Activated CD4-positive, CD25-positive, alpha-beta regulatory T cell treated with anti-CD3 and anti-CD28 coated beads, Interleukin-2, amount 50 U/mL, for 24 hours (primary cell): ENCODE measurements at regions not wholly inside any gene's neighbourhood (a gene's known extent, or its start where the extent isn't known, plus 50 kb on each side); places are given as distances from the start of the nearest gene placed in this dataset.
"Not testable (repeated sequence)": the region's sequence is repeated elsewhere in the genome, so short reads cannot be mapped to it uniquely, and the experiment has no call there.

Experiments used
- ATAC-seq, 2 donors: fragments of 150-1000 bp; cut with Tn5 transposase; one replicate each; pipeline ENCODE4 v1.10.0; 2021; ENCODE audit warnings: mild to moderate bottlenecking in 1 of 2, moderate library complexity in 1 of 2

DNA sequence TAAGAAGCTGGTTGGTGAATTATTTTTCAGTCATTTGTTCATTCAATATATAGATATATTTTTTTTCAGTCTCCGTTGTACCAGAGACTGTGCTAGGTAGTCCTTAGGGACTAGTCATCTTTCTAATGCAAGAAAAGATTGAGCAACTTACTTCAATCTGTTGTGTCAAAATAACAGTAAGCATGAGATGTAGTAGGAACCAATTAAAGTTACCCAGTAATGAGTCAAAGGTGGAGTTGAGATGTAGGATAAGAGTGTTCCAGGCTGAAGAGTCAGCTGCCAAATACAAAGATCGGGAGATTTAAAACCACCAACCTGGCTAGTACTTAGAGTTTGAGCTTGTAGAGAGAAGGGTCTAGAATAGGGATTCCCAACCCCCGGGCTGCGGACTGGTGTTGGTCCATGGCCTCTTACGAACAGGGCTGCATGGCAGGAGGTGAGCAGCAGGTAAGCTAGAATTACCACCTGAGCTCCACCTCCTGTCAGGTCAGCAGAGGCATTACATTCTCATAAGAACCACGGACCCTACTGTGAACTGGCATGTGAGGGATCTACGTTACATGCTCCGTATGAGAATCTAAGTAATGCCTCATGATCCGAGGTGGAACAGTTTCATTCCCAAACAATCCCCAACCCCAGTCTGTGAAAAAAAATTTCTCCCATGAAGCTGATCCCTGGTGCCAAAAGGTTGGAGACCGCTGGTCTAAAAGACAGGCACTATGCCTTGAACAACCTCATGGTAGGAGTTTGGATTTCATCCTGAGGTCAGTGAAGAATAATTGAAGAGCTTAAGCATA, 1241.5 kb upstream of the WWC1 start:
- no peak for ATAC-seq

DNA sequence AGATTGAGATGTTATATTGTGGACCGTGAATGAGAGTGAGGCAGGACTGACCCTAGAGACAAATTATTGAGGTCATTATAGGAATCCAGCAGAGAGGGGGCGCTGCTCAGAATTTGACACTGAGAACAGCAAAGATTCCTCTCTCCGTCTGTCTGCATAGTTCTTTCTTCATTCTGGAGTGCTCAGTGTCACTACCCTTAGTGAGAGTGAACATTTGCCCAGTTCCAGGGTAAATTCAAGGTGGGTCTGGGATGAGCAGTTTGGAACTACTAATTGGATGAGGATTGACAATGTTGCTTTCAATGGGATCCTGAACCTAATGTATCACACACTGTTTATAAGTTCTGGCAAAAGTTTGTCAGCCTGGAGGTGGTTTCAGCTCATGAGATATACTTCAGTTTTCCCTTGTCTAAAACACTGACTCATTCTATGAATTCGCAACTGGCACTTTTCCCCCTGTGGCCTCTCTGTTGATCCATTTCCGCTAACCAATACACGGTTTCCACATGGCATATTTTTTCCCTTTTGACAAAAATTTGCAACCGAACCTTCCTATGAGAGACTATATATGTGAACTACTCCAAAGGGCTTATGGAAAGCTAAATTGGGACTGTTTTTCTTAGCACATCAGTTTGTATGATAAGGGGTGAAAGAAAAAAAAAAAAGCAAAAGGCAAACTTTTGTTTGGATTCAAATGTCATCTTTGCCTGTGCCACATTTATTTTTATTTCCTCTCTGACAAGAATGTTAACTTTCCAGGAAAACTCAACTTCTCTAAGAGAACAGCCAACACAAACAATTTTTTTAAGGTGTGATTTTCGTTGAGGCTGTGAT, 1240.7 kb upstream of the WWC1 start:
- ATAC-seq, result no peak

DNA sequence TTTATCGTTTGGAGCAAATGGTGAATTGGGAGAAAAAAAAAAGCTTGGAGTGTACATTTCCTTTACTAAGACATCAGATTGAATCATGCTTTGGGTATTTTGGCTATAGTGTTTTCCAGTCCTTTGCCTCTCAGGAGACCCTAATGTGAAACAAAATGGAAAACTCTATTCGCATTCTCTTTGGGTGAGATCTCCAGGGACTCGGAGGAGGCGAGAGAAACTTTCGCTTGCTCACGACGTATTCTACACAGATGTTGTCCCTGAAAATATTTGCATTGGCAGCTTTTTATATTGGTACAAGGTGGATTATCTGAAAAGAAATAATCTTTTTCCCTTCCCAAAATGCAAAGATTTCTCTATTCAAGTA, 1240.1 kb upstream of the WWC1 start:
- no peak for ATAC-seq

DNA sequence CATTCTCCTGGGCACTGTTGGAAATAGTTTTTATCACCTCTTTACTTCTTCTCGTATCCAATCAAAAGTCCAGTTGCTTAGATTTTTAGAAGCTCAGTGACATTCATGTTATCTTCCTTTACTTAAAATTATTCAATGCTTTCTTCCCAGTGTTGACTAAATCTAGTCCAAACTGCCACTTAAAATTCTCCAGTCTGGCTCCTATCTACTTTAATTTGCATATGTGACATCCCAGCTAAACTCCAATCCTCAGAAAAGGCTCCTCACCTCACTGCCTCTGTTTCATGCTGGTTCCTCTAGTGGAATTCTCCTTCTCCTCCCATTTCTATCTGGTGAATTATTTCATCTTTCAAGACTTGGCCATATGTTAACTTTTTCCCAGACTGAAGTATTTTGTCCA, 1238.7 kb upstream of the WWC1 start:
- ATAC-seq, result no peak

DNA sequence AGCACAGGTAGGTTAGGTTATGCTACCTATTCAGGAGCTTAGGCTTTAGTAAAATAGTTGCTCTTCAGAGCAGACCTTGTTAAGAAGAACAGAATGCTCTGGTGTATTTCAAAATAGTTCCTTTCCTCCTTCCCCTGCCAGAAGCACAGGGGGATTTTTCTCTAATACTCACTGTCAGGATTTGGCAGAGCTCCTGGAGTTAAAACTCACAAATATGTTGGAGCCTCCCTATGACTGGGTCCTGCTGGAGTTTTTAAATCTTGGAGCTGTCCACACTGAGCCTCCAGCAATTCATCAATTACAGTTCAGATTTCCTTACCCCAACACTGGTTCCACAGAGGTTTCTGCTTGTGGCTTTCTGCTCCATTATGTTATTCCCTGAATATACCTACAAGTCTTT, 1233.8 kb upstream of the WWC1 start:
- ATAC-seq, result no peak

DNA sequence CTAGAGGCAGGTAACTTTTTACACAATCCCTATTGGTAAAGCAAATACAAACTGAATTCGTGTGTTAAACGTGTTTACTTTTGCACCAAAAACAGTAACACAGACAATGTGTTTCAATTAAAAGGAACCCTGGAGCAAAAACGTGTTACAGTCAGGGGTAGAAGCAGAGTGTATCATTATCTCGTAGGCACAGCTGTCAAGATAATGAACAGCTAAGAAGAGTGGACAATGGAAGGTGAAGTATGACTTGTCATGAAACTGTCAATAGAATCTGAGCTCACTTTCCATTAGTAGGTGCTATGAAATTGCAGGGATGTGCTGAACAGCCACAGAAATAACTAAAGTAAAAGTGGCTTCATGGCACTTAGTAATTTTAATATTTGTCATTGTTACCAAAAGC, 1229.8 kb upstream of the WWC1 start:
- no peak for ATAC-seq

DNA sequence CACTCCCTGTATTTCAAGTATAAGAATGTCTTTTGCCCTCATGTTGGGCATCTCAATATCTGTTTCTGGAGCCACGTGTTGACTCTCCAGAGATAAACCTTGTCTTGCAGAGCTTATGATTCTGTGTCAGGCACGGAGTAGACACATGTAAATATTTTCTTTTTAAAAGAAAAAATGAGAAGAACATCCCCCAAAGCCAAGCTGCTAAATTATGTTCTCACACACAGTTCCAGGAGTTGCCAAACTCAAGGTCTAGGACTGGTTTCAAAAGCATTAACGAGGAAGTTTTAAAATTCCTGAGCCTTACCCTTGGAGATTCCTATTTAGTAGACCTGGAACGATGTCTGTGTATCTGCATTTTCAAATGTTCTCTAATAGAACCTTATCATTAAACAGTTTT, 1228.3 kb upstream of the WWC1 start:
- ATAC-seq, result no peak

DNA sequence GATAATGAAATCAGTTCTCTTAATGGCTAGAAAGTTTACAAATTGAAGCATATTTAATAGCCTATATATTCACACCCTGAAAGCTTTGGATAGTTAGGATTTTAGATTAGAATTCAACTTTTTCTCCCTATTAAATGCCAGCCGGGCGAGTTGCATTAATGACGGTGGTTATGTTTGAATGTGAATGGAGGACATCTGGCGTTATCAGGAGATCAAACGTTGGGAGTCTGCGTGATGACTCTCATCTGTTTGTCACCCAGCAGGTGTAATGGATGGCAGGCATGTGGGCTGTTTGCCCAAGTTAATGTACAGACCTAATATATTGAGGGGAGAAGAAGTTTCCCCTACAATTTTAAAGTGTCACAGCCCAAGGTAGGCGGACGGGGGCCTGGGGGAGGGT, 1227.7 kb upstream of the WWC1 start:
- no peak for ATAC-seq

DNA sequence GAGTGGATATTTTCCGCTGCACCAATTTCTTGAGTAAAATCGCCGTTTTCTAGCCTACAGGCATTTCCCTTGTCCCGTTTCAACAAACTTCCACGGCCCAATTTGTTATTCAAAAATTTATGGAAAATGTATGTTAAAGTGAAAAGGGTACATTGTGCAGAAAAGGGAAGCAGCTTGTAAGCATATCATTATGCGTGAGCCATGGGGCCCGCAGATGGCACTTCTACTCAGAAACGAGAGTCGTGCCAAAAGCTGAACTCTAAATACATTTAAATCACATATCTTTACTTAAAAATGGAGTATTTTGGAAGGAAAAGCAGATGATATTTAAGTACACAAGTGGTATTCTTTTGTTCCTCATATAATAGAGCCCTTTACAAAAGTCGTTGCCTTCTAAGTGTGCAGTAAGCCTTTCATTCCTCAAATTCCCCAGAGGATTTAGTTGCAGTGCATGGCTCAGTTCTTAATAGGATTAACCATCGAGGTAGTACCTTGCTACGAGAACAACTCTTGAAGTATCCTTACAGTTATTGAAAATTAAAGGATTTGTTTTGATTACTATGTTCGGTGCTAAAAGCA, 1227.2 kb upstream of the WWC1 start:
- ATAC-seq, result no peak

DNA sequence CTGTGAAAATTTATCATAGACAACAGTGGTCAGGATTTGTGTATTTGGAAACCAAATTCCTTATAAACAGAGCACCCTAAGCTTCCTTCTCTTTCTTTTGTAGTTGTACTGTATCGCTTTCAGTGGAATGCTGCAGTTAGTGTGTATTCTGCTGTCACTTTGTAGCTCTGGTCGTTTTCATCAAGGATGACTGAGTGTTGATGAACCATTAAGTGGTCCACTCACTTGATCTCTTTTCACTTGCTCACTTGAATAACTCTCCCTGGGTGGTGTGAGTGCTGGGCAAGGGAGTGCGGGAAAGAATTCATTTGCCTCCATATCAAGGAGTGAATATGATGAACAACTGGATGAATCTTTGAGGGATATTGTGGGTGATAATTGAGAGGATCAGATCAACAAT, 1225.7 kb upstream of the WWC1 start:
- no peak for ATAC-seq

DNA sequence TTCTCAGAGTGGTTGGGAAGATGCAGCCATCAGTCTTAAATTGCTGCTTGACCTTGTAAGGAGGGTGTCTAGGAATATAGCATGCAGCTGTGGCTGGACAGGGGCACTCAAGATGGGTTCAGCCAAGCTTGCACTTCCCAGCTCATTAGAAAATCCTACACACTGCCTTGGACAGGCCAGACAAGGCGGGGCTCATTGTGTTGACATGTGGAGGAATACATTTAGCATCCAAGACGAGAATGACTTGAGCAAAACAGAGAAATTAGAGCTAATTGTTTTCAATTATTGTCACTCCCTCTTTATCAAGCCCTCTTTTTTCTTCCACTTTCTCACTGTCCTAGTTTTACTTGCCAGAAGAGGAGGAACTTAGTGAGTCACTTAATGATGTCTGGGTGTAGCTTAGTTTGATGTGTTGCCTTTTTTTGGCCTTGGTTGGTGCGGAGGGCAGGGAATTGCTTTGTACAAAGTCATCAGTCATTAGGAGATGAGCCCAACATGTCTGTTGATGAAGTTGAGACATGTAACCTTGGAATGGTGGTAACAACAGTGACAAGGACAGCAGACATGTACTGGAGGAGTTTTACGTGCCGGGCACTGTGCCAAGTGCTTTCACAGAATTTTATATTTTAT, 1219.3 kb upstream of the WWC1 start:
- ATAC-seq, result no peak

DNA sequence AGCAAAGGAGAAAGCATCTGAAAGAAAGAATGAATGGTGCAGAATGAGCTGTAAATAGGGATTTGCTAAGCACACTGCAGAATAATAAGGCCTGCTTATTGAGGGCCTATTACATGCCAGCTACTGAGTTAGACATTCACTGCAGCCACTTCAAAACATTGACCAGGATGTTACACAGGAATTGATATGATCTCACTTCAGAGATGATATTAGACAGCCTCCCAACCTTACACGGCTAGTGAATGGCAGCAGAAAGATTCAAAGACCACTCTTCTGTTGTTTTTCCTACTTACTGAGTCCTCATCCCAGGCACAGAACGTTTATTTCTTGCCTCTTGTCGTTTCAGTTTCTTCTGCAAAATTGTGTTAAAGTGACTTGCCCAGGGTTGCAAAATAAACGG, 1209.9 kb upstream of the WWC1 start:
- no peak for ATAC-seq

DNA sequence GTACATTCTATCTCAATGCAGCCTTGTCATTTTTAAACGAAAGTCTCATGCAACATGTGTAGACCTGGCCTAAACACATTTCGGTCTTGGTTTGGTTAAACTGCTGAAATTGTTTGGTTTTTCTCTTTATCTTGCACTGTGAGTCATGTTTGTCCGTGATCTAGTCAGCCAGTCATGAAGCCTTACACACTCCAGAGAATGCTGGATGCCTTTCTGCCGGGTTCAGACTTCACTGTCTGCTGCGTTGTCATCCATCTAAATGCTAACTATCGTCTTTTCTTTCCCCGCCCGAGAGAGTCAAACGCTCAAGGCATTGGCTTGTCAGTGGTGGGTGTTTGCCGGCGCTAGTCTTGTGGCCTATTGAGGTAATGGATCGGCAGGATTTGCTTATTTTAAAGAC, 1194.6 kb upstream of the WWC1 start:
- ATAC-seq, result no peak

DNA sequence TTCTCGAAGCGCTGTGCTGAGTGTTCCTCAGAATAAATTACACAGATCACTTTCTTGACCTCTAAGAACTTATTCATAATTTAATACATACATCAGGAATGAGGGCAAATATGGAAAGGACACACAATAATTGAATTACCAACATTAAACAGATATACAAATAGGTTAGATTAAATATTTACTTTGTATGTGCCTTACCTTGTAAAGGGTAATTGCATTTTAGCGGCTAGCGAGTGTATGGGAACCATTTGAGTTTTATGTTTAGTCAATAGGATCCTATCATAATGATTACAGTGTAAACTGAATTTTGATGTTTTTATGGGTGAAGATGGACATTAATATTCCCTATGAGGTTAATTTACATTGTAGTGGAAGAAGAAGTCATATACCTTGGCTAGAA, 1187.1 kb upstream of the WWC1 start:
- no peak for ATAC-seq

DNA sequence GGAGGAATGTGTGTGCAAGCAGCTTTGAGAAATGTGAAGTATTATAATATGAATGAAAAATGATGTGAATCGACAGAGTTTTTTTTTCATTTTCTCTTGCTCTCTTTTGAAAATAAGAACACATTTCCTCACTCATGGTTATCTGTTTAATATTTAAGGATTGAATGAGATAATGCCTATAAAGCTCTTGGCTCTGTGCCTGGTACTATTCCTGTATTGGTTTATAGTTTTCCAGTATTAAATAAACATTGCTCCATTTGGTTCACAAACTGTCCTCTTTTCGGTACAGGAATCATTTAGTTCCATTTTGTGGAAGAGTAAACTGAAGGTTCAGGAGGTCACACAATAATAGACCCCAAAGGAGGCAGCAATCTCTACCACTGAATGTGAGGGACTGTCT, 1185.5 kb upstream of the WWC1 start:
- no peak for ATAC-seq

DNA sequence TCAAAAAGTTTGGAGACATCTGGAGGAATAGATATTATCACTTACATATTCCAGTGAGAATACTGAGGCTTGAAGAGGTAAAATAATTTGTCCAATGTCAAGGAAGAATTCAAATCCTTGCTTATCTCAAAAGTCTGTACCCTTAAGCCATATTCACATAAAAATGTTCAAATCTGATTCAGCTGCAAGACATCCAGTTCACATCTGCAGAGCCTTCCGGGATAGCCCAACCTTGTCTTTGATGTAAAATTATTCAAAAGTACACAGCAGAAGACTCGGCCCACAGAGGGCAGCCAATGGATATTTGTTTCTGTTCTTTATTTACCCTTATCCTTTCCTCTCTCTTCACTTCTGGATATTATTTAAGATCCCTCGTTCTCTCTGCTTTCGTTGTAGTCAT, 1183.8 kb upstream of the WWC1 start:
- no peak for ATAC-seq

DNA sequence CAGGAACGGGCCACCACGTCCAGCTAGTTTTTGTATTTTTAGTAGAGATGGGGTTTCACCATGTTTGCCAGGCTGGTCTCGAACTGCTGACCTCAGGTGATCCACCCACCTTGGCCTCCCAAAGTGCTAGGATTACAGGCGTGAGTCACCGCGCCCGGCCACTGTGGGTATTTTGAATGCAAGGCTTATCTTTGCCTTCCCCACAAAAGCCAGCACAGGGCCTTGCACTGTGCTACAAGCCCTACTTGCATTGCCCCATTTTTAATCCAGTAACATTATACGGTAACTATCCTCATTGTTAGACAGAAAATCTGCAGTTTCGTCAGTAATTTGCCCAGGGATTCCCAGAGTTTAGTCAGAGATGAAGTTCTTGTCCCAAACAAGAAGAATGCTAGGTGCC, 1183.2 kb upstream of the WWC1 start:
- ATAC-seq, result not testable (repeated sequence)

DNA sequence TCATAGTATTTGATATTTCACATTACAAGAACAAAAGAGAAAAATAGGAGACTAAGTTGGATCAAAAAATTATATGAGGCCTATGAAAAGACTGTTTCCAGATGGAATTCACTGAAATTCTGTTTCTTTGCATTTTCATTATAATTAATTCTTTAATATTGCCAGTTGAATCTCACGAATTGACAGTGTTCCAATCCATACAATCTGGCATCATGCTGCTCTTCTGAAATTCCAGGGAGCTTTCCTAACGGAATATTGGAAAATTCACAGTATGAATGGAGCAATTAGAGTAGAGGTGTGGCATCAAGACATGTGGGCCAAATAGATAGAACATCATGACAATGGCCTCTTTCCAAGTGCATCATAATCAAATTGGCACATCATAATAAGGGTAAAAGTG, 1178.9 kb upstream of the WWC1 start:
- ATAC-seq, result no peak

DNA sequence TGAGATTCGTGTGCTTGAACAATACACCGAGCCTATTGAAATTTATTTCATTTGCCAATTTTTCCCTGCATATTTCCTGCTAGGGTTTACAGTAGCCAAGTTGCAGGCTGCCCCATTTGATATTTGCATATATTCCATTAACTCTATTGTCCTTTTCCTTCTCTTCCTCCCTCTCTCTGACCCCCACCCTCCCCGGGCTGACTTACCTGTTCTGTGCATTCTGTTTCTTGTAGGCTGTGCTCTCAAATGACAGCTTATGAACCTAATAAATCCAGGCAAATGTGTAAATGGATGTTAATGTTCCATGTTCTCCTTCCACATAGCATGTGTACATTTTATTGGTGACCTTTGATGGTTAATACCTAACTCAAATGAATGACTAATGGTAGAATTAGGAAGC, 1169.2 kb upstream of the WWC1 start:
- no peak for ATAC-seq

DNA sequence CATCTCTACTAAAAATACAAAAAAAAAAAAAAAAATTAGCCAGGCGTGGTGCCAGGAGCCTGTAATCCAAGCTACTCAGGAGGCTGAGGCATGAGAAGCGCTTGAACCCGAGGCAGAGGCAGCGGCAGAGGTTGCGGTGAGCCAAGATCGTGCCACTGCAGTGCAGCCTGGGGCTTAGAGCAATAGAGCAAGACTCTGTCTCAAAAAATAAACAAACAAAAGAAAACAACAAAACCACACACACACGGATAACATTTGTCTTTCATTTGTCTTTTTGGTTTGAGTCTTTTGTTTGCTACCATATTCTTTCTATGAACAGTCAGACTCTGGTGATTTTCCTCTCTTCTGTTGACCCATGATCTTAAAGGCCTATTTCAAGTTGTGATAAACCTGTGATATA, 1168.3 kb upstream of the WWC1 start:
- no peak for ATAC-seq

DNA sequence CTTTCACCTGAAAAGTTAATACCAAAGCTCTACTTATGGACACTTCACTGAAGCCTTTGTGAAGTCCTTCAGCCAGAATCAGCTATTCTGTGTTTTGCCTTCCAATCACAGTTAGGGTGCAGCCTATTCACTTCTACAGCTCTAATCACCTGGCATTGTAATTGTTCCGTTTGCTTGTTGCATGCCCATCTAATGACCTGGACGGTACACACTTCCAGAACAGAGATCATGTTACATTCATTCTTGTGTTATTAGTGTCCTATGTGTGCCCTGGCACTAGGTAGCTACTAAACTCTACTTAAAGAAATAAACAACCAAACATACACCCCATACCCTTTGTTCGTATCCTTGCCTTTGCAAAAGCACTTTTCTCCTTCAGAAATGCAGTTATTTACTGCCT, 1162.9 kb upstream of the WWC1 start:
- ATAC-seq, result no peak

DNA sequence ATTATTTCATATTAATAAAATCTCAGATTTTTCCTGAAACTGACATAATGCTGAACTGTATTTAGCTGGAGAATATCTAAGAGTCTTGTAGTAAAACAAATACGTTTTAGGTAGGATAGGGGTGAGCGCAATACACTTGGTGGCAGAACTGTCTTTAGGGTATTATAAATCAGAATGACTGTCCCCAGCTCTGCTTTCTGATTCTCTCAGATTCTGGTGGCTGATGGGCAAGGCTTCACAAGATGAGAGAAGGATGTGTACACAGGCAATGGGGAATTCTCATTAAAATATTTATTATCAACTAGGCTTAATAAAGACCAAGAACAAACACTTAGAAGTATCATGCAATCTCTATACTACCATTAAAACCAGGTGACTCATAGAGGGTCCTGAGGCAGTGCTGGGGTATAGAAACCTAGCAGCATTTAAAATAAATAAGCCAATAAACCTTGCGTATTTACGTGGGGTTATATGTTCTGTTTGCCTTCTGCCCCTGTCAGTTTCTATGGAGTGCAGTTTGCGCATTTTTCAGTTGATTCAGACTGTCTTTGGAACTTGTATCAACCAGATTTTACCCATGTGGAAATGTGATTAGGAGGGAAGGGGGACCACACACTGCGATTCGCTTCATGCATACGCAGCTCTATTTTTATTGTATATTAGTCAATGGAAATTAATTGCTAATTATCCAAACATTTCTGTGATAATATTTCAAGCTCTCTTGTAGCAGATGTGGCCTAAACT, 1150.7 kb upstream of the WWC1 start:
- no peak for ATAC-seq

DNA sequence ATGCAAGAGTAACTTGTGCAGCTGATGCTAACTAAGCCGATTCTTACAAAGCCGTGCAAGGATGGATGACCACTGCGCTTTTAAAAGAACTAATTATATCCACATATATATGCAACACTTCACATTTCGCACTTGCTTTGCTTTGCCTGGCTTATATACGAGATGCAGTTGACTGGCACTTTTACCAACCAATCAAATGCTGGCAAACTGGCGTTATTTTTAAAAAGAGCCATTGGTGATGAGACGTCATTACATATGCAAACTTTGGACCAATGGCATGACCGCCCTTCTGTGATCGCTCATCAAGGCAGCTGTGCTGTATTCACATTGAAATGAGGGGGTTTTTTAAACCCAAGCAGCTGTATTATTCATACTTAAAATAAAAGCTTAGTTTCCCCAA, 1147.7 kb upstream of the WWC1 start:
- no peak for ATAC-seq
